ENCODE measurements at regions not wholly inside any gene's neighbourhood (a gene's known extent, or its start where the extent isn't known, plus 50 kb on each side); places are given as distances from the start of the nearest gene placed in this dataset.

GRCh38 chr15:46930426-46930825 is 786.9 kb upstream of the SEMA6D start:
- Histone ChIP-seq H3K9ac (ENCODE audit: extremely low read depth, insufficient read length, low read length) (no peak overlapping the region), H3T11ph (ENCODE audit: low read length) (no peak overlapping the region), H2BK12ac (ENCODE audit: insufficient read length, low read depth, low read length) (no peak overlapping the region), H2BK5ac (ENCODE audit: insufficient read length, low read length) (no peak overlapping the region), H3K4ac (ENCODE audit: low read depth, low read length) (no peak overlapping the region), H3K18ac (ENCODE audit: insufficient read length, low read depth, low read length) (no peak overlapping the region), H4K8ac (replicated peaks; ENCODE audit: insufficient read length, low read depth, low read length) (no peak overlapping the region), H4K5ac (ENCODE audit: insufficient read length, low read depth, low read length) (no peak overlapping the region), H2BK20ac (ENCODE audit: low read depth, low read length, poor library complexity, severe bottlenecking) (no peak overlapping the region), H2BK15ac (ENCODE audit: low read depth, low read length) (no peak overlapping the region), H3K79me2 (ENCODE audit: insufficient read depth, low read length) (no peaks in the 10 kb centered on the region), H2BK120ac (ENCODE audit: low read depth, low read length, poor library complexity, severe bottlenecking) (no peak overlapping the region), H3K4me2 (ENCODE audit: insufficient read depth, insufficient read length, low read length) (no peak overlapping the region), H3K79me1 (ENCODE audit: insufficient read depth, low read depth, low read length, poor library complexity, severe bottlenecking) (no peaks in the 10 kb centered on the region), H3K23ac (ENCODE audit: insufficient read length, low read depth, low read length) (no peak overlapping the region), H4K91ac (ENCODE audit: insufficient read length, low read depth, low read length) (no peak overlapping the region), H3K27me3 (ENCODE audit: insufficient read depth, low read length) (no peaks in the 10 kb centered on the region), H3K27ac (ENCODE audit: insufficient read length, low read depth, low read length) (no peak overlapping the region), H4K20me1 (ENCODE audit: control insufficient read depth, insufficient read depth, insufficient read length) (no peaks in the 10 kb centered on the region), H3K23me2 (ENCODE audit: insufficient read length, low read depth, low read length, poor library complexity, severe bottlenecking) (no peaks in the 10 kb centered on the region), H3K14ac (ENCODE audit: insufficient read depth, low read length) (no peak overlapping the region), H3K56ac (ENCODE audit: insufficient read length, low read depth, low read length) (no peak overlapping the region), H3K9me3 (ENCODE audit: control insufficient read depth, low read depth, low read length) (no peaks in the 10 kb centered on the region), H2AFZ (ENCODE audit: low read length) (no peak overlapping the region), H3K4me1 (ENCODE audit: insufficient read depth, low read length) (no peaks in the 10 kb centered on the region), H2AK5ac (ENCODE audit: insufficient read length, low read length) (no peak overlapping the region)
- no peak for TF ChIP-seq CTCF (conservative IDR thresholded peaks at IDR 0.05)
- Mint-ChIP-seq H3K27ac (no peak overlapping the region), H3K9me3 (no peaks in the 10 kb centered on the region), H3K4me3 (no peak overlapping the region), H3K4me1 (peaks cover 5 to 8% of the 10 kb centered on the region in 2 experiments; a peak in 3 of 4 replicates), H3K36me3 (ENCODE audit: insufficient read depth in 1 of 3, low read depth in 3 of 3) (no peaks in the 10 kb centered on the region), H3K27me3 (ENCODE audit: low read depth) (no peaks in the 10 kb centered on the region)
- no peak for DNase-seq

Data from H9 (cell line).